HEK293 (cell line): ENCODE measurements at regions not wholly inside any gene's neighbourhood (a gene's known extent, or its start where the extent isn't known, plus 50 kb on each side); places are given as distances from the start of the nearest gene placed in this dataset.
"Not testable (repeated sequence)": the region's sequence is repeated elsewhere in the genome, so short reads cannot be mapped to it uniquely, and the experiment has no call there.

Experiments
- CTCF ChIA-PET: fragments of 350-600 bp; formaldehyde crosslinking; extraction: SDS; loops from one replicate; lab custom pipeline; 2021; ENCODE audit warnings: antibody characterized with exemption; lab: Yijun Ruan, JAX
- POLR2A ChIA-PET: fragments of 300-600 bp; formaldehyde crosslinking; extraction: SDS; loops from one replicate; lab custom pipeline; 2020; ENCODE audit warnings: antibody characterized with exemption, inconsistent platforms; lab: Yijun Ruan, JAX
- H3K27ac ChIP-seq: fragments of 200-500 bp; sonication (Bioruptor generic); 2 replicates; pipeline ENCODE4 v1.5.1; 2014; ENCODE audit warnings: low read depth, low read length, control low read depth, inconsistent platforms; ENCODE audit errors: extremely low read depth
- H3K36me3 ChIP-seq, 2 experiments: fragments of 200-500 bp in 1 of 2; sonication (Bioruptor generic) in 1 of 2; 1 replicate in 1 of 2; 2 replicates in 1 of 2; pipeline ENCODE4 v1.5.1; 2014 to 2017; ENCODE audit warnings: inconsistent platforms in 2 of 2, low read length in 2 of 2; ENCODE audit not compliant: control insufficient read depth in 2 of 2, insufficient read depth in 1 of 2
- H3K4me1 ChIP-seq: fragments of 200-500 bp; sonication (Bioruptor generic); 2 replicates; pipeline ENCODE4 v1.5.1; 2014; ENCODE audit warnings: mild to moderate bottlenecking, low read length, inconsistent platforms; ENCODE audit not compliant: control insufficient read depth, insufficient read depth
- H3K4me3 ChIP-seq: 2 replicates; pipeline ENCODE4 v1.5.1; 2011; ENCODE audit warnings: low read depth, mild to moderate bottlenecking, control low read depth, low read length, moderate library complexity
- H3K9me3 ChIP-seq: fragments of 200-500 bp; sonication (Bioruptor generic); 2 replicates; pipeline ENCODE4 v1.5.1; 2014; ENCODE audit warnings: low read depth, low read length, inconsistent platforms; ENCODE audit not compliant: control insufficient read depth, insufficient read depth
- FEZF1 ChIP-seq: fragments of 450-650 bp; formaldehyde crosslinking; IDR thresholded peaks from 2 replicates; pipeline ENCODE4 v1.5.1; 2016; ENCODE audit warnings: missing biosample characterization, missing genetic modification characterization
- HIC1 ChIP-seq: fragments of 450-650 bp; formaldehyde crosslinking; IDR thresholded peaks from 2 replicates; pipeline ENCODE4 v1.5.1; 2016; ENCODE audit warnings: missing biosample characterization, missing genetic modification characterization
- SP7 ChIP-seq: fragments of 450-650 bp; formaldehyde crosslinking; IDR thresholded peaks from 2 replicates; pipeline ENCODE4 v1.5.1; 2016; ENCODE audit warnings: missing biosample characterization, missing genetic modification characterization
- ZBTB21 ChIP-seq: fragments of 450-650 bp; formaldehyde crosslinking; IDR thresholded peaks from 2 replicates; pipeline ENCODE4 v1.5.1; 2017; ENCODE audit warnings: missing biosample characterization, missing genetic modification characterization
- ZEB2 ChIP-seq: fragments of 450-650 bp; formaldehyde crosslinking; IDR thresholded peaks from 2 replicates; pipeline ENCODE4 v1.5.1; 2016; ENCODE audit warnings: missing biosample characterization, missing genetic modification characterization
- ZNF366 ChIP-seq: fragments of 450-650 bp; formaldehyde crosslinking; conservative IDR thresholded peaks from 2 replicates; pipeline ENCODE4 v1.5.1; 2016; ENCODE audit warnings: missing biosample characterization, missing genetic modification characterization
- ZNF549 ChIP-seq: fragments of 450-650 bp; IDR thresholded peaks from 2 replicates; pipeline ENCODE4 v1.5.1; 2018; ENCODE audit warnings: missing biosample characterization, missing genetic modification characterization, mild to moderate bottlenecking, inconsistent platforms, moderate library complexity
- ZNF629 ChIP-seq: fragments of 450-650 bp; formaldehyde crosslinking; IDR thresholded peaks from 2 replicates; pipeline ENCODE4 v1.5.1; 2017; ENCODE audit warnings: missing biosample characterization, missing genetic modification characterization
- ZNF660 ChIP-seq: fragments of 450-650 bp; IDR thresholded peaks from 2 replicates; pipeline ENCODE4 v1.5.1; 2018; ENCODE audit warnings: missing biosample characterization, mild to moderate bottlenecking, missing genetic modification characterization
- TF ChIP-seq, protein P1 (sequence below): fragments of 450-650 bp; formaldehyde crosslinking; IDR thresholded peaks from 2 replicates; pipeline ENCODE4 v1.5.1; 2016; ENCODE audit warnings: missing biosample characterization, missing genetic modification characterization
- TF ChIP-seq, protein P2 (sequence below): fragments of 450-650 bp; formaldehyde crosslinking; IDR thresholded peaks from 2 replicates; pipeline ENCODE4 v1.5.1; 2016; ENCODE audit warnings: missing biosample characterization, missing genetic modification characterization

DNA sequence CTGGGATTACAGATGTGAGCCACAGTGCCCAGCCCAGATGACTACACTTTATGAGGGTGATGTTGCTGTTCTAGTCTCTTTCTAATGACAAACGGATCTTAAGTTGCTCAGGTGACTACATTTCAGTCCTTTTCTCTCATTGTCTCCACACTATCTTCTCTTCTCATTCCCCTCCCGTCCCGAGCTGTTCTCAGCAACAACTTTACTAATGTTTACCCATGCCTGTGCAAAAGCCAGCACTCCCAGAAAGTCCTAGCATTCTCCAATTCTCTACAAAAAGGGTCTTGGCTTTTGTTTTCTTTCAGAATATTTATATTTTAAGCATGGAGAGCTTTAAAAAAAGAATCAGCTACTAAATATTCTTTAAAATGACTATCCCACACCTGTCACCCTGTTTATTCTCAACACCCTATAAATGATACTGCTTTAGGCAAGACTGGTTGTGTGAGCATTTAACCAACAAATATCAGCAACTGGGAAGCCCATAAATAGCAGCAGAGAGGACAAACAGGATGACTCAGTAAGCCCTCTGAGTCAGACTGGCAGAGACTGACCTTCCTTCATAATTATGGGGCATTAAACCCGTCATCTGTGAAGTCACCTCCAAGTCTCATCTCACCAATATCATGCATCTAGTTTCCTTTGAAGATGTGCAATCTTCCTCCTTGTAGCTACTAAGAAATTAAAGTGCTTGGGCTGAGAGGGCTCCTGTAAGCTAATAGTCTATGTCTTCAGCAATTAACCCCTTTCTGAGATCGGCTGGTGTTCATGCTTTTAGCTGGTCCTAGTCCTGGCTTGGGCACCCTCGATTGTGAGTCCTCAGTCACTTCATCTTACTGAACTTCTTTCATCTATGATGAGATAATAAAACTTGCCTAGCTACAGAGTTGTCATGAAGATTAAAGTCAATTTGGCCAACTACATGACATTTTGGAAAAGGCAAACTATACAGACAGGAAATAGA lies 72.6 kb upstream of the KIF2A start:
- H3K9me3 ChIP-seq, H3K4me1 ChIP-seq, H3K4me3 ChIP-seq: not testable (repeated sequence)
- TF ChIP-seq, protein P1, sequence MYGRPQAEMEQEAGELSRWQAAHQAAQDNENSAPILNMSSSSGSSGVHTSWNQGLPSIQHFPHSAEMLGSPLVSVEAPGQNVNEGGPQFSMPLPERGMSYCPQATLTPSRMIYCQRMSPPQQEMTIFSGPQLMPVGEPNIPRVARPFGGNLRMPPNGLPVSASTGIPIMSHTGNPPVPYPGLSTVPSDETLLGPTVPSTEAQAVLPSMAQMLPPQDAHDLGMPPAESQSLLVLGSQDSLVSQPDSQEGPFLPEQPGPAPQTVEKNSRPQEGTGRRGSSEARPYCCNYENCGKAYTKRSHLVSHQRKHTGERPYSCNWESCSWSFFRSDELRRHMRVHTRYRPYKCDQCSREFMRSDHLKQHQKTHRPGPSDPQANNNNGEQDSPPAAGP (tag by site-specific recombination): peak; percentile 58
- TF ChIP-seq, protein P2, sequence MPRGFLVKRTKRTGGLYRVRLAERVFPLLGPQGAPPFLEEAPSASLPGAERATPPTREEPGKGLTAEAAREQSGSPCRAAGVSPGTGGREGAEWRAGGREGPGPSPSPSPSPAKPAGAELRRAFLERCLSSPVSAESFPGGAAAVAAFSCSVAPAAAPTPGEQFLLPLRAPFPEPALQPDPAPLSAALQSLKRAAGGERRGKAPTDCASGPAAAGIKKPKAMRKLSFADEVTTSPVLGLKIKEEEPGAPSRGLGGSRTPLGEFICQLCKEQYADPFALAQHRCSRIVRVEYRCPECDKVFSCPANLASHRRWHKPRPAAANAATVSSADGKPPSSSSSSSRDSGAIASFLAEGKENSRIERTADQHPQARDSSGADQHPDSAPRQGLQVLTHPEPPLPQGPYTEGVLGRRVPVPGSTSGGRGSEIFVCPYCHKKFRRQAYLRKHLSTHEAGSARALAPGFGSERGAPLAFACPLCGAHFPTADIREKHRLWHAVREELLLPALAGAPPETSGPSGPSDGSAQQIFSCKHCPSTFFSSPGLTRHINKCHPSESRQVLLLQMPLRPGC (tag by site-specific recombination): peak; percentile 43; the same call in 1 of the 2 replicates
- TF ChIP-seq SP7 (peak; percentile 96), ZBTB21 (0 out of 2 replicates have a peak, but pooled peaks have one; percentile 39), ZEB2 (tag by site-specific recombination) (peak; percentile 50; the same call in 1 of the 2 replicates), ZNF549 (tag by site-specific recombination) (peak; percentile 94), FEZF1 (tag by site-specific recombination) (0 out of 2 replicates have a peak, but pooled peaks have one; percentile 10), ZNF366 (tag by site-specific recombination) (peak; percentile 51; the same call in 1 of the 2 replicates), HIC1 (tag by site-specific recombination) (0 out of 2 replicates have a peak, but pooled peaks have one; percentile 17), ZNF660 (tag by site-specific recombination) (peak; percentile 99), ZNF629 (tag by site-specific recombination) (peak; percentile 73)
- TF ChIP-seq, all 188 proteins: peak for 11; not testable (repeated sequence) for 177
- CTCF ChIA-PET, POLR2A ChIA-PET, H3K27ac ChIP-seq, H3K36me3 ChIP-seq: not testable (repeated sequence)

GRCh38 chr5:62236593-62236992 lies 69.4 kb upstream of the KIF2A start:
- H3K9me3 ChIP-seq, H3K36me3 ChIP-seq, H3K27ac ChIP-seq, CTCF ChIA-PET, H3K4me1 ChIP-seq, POLR2A ChIA-PET, H3K4me3 ChIP-seq: not testable (repeated sequence)

- H3K36me3 ChIP-seq, H3K27ac ChIP-seq, CTCF ChIA-PET, POLR2A ChIA-PET, H3K4me3 ChIP-seq, H3K9me3 ChIP-seq, H3K4me1 ChIP-seq: not testable (repeated sequence)
Measured at GRCh38 chr5:62237944-62238343, 68.1 kb upstream of the KIF2A start.

- CTCF ChIA-PET, H3K4me3 ChIP-seq, H3K9me3 ChIP-seq, H3K36me3 ChIP-seq, H3K27ac ChIP-seq, H3K4me1 ChIP-seq, POLR2A ChIA-PET: not testable (repeated sequence)
Measured at GRCh38 chr5:62238584-62238983, 67.4 kb upstream of the KIF2A start.

DNA sequence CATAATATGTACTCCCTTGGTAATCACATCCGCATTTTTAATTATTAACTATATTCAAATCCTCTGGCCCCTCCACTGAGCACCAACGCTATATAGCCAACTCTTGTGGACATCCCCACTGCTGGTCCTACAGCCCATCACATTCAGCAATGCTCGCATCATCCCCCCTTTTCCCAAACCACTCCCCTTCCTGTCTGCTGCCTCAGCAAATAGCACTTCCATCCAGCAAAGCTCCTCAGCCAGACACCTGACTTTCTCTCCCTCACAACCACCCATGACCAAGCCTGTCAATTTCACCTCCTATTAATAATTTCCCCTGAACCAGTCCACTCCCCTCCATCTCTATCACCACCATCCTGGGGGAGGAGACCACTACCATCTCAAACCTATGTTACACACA lies 65.5 kb upstream of the KIF2A start:
- H3K27ac ChIP-seq, POLR2A ChIA-PET, H3K4me3 ChIP-seq, H3K4me1 ChIP-seq, H3K9me3 ChIP-seq, H3K36me3 ChIP-seq, CTCF ChIA-PET: not testable (repeated sequence)

DNA sequence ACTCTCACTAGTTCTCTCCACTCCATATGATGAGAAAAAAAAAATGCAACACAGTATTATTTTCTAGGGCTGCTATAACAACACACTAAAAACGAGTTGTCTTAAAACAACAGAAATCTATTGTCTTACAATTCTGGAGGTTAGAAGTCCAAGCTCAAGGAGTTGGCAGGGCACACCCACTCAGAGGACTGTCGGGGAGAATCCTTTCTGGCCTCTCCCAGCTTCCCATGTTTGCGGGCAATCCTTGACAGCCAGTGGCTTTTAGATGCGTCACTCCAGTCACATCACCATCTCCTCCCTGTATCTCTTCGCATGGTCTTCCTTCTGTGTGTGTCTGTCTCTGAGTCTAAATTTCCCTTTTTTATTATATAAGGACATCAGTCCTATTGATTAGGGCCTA lies 64.0 kb upstream of the KIF2A start:
- H3K9me3 ChIP-seq, H3K4me1 ChIP-seq, POLR2A ChIA-PET, CTCF ChIA-PET, H3K36me3 ChIP-seq, H3K4me3 ChIP-seq, H3K27ac ChIP-seq: not testable (repeated sequence)

DNA sequence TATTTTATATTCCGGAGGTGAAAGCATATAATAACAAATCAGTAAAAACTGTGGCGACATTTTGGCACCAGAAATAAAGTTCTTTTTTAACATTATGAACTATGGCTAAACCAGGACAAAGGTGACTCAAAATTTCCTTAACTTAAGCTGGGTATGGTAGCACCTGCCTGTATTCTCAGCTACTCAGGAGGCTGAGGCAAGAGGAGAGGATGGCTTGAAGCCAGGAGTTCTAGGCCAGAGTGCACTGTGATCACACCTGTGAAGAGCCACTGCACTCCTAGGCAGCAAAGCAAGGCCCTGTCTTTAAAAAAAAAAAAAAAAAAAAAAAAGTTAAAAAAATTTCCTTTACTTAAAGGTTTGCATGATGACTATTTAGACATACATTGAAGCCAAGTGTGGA lies 63.0 kb upstream of the KIF2A start:
- POLR2A ChIA-PET: interaction anchor here (0.7 kb wide), 1 partner anchor 1056 kb away, joined by 5 read pairs; no protein-coding TSS in a partner anchor
- H3K36me3 ChIP-seq, H3K9me3 ChIP-seq, H3K27ac ChIP-seq, CTCF ChIA-PET, H3K4me3 ChIP-seq, H3K4me1 ChIP-seq: not testable (repeated sequence)
